B cell (primary cell): ENCODE measurements at regions not wholly inside any gene's neighbourhood (a gene's known extent, or its start where the extent isn't known, plus 50 kb on each side); places are given as distances from the start of the nearest gene placed in this dataset.

Experiments
- ATAC-seq: fragments of 200-7000 bp; cut with Tn5 transposase; one replicate; pipeline ENCODE4 v1.10.0; 2021; ENCODE audit warnings: low read depth, mild to moderate bottlenecking, moderate number of reproducible peaks, moderate library complexity
- CTCF ChIA-PET: fragments of 350-600 bp; sonication (Branson Sonifier 250); formaldehyde crosslinking; loops from one replicate; lab custom pipeline; 2021; ENCODE audit warnings: antibody characterized with exemption, inconsistent platforms; lab: Charles Lee
- POLR2A ChIA-PET: fragments of 350-600 bp; sonication (Branson Sonifier 250); formaldehyde crosslinking; loops from one replicate; lab custom pipeline; 2021; ENCODE audit warnings: antibody characterized with exemption; lab: Charles Lee
- DNase-seq: peaks from one replicate; pipeline ENCODE4 v3.0.0; 2013
- H2AFZ ChIP-seq: 2 replicates; pipeline ENCODE4 v1.6.1; 2012; ENCODE audit warnings: mild to moderate bottlenecking, low read depth, low read length; ENCODE audit not compliant: insufficient read depth, poor library complexity, severe bottlenecking
- H3K27ac ChIP-seq, 2 donors: 1 replicate in 1 of 2; 2 replicates in 1 of 2; pipeline ENCODE4 v1.5.1; 2012 to 2013; ENCODE audit warnings: low read length in 2 of 2, mild to moderate bottlenecking in 2 of 2, moderate library complexity in 1 of 2
- H3K27me3 ChIP-seq, 4 experiments: fragments of 200-600 bp in 1 of 4; sonication (generic) in 1 of 4; replicated peaks in 1 of 4; 1 replicate in 2 of 4; 2 replicates in 2 of 4; pipeline versions ENCODE4 v1.6.1 to v1.7.0; 2013 to 2016; ENCODE audit warnings: low read length in 3 of 4, mild to moderate bottlenecking in 2 of 4, mixed read lengths in 1 of 4, moderate library complexity in 1 of 4; ENCODE audit not compliant: insufficient read depth in 4 of 4, control insufficient read depth in 3 of 4; ENCODE audit errors: control extremely low read depth in 1 of 4
- H3K36me3 ChIP-seq, 2 experiments: replicated peaks in 1 of 2; 1 replicate in 1 of 2; 2 replicates in 1 of 2; pipeline versions ENCODE4 v1.6.1 to v1.7.1; 2013; ENCODE audit warnings: low read length in 1 of 2; ENCODE audit not compliant: insufficient read depth in 2 of 2, control insufficient read depth in 1 of 2; ENCODE audit errors: control extremely low read depth in 1 of 2, extremely low read depth in 1 of 2
- H3K4me1 ChIP-seq, 2 donors: fragments of 200-600 bp in 1 of 2; sonication (generic) in 1 of 2; 1 replicate in 1 of 2; 2 replicates in 1 of 2; pipeline versions ENCODE4 v1.5.1 to v1.6.1; 2013 to 2017; ENCODE audit warnings: low read length in 2 of 2; ENCODE audit not compliant: control insufficient read depth in 2 of 2, insufficient read depth in 2 of 2
- H3K4me2 ChIP-seq: replicated peaks from 2 replicates; pipeline ENCODE3; 2012; ENCODE audit warnings: mild to moderate bottlenecking, low read depth, low read length; ENCODE audit not compliant: poor library complexity, severe bottlenecking
- H3K4me3 ChIP-seq, 5 experiments: fragments of 200-600 bp in 1 of 5; sonication (generic) in 1 of 5; 1 replicate in 3 of 5; 2 replicates in 2 of 5; pipeline versions ENCODE4 v1.5.1 to v1.7.0; 2011 to 2016; ENCODE audit warnings: low read length in 4 of 5, mild to moderate bottlenecking in 4 of 5, low read depth in 2 of 5, control low read depth in 1 of 5, moderate library complexity in 1 of 5; ENCODE audit not compliant: insufficient read depth in 1 of 5; ENCODE audit errors: control extremely low read depth in 1 of 5, extremely low read depth in 1 of 5
- H3K79me2 ChIP-seq: fragments of 200-600 bp; sonication (generic); one replicate; pipeline ENCODE4 v1.6.0; 2016; ENCODE audit warnings: low read length; ENCODE audit not compliant: control insufficient read depth, insufficient read depth
- H3K9ac ChIP-seq: fragments of 200-600 bp; sonication (generic); 2 replicates; pipeline ENCODE4 v1.6.1; 2017; ENCODE audit warnings: mild to moderate bottlenecking, low read length, moderate library complexity
- H3K9me3 ChIP-seq, 3 donors: one replicate each; pipeline versions ENCODE4 v1.6.1 to v1.7.1; 2013; ENCODE audit warnings: low read length in 2 of 3; ENCODE audit not compliant: control insufficient read depth in 2 of 3, insufficient read depth in 1 of 3; ENCODE audit errors: control extremely low read depth in 1 of 3
- H4K20me1 ChIP-seq: 2 replicates; pipeline ENCODE4 v1.6.0; 2012; ENCODE audit warnings: mild to moderate bottlenecking, low read length; ENCODE audit not compliant: insufficient read depth, control insufficient read depth, poor library complexity, severe bottlenecking
- H3K27ac Mint-ChIP-seq: one replicate; pipeline ENCODE4 v1.8.0; 2021; ENCODE audit warnings: mixed read lengths
- H3K27me3 Mint-ChIP-seq: one replicate; pipeline ENCODE4 v1.8.0; 2021; ENCODE audit warnings: mixed read lengths
- H3K4me1 Mint-ChIP-seq: one replicate; pipeline ENCODE4 v1.8.0; 2021; ENCODE audit warnings: mixed read lengths
- H3K4me3 Mint-ChIP-seq: one replicate; pipeline ENCODE4 v1.8.0; 2021; ENCODE audit warnings: mixed read lengths
- H3K9me3 Mint-ChIP-seq: one replicate; pipeline ENCODE4 v1.8.0; 2022; ENCODE audit warnings: mixed read lengths; ENCODE audit not compliant: insufficient read depth
- EZH2 ChIP-seq: IDR thresholded peaks from 2 replicates; pipeline ENCODE4 v1.6.1; 2012; ENCODE audit warnings: borderline replicate concordance, low read depth, mild to moderate bottlenecking, moderate library complexity, low read length; ENCODE audit not compliant: insufficient read depth, poor library complexity, severe bottlenecking
- WGBS: methylation state at CpG from one replicate; pipeline ENCODE4 v1.1.5; 2013; ENCODE audit warnings: missing lambda C conversion rate; ENCODE audit not compliant: insufficient coverage; 5-methylcytosine and 5-hydroxymethylcytosine counted together
- intact Hi-C: fragments of 100-400 bp; cut with micrococcal nuclease; formaldehyde crosslinking; loops from one replicate; pipeline ENCODE4 v1.10.0; 2022
- TF ChIP-seq, protein P1 (sequence below): fragments of 200-600 bp; IDR thresholded peaks from one replicate; pipeline ENCODE4 v1.8.0; 2022; ENCODE audit warnings: antibody characterized with exemption, mild to moderate bottlenecking

DNA sequence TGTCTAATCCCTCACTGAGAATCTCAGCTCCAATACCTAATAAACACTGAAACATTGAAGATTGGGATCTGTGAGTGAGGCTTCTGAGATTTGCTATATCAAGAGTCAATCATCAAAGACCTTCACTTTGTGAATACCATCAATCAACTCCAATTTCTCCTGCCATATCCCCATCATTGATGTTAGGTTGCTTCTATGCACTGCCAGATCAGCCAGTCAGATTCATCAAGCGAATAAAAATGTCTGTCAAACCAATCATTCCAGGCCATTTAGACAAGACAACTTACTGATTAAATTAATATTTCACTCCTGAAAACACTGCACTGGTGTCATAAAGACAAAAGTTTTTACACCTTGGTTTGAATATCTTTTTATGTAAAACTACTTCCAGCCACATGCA lies 1295.5 kb upstream of the LRRTM1 start:
- H3K4me3 Mint-ChIP-seq, result no peak overlapping the region
- Histone ChIP-seq H3K27ac (no peak overlapping the region), H2AFZ (no peak overlapping the region), H3K36me3 (no peaks in the 10 kb centered on the region), H3K79me2 (no peaks in the 10 kb centered on the region), H3K4me1 (no peaks in the 10 kb centered on the region), H4K20me1 (no peaks in the 10 kb centered on the region), H3K9ac (no peak overlapping the region), H3K4me3 (no peak overlapping the region), H3K27me3 (no peaks in the 10 kb centered on the region), H3K9me3 (no peaks in the 10 kb centered on the region), H3K4me2 (no peak overlapping the region)
- POLR2A ChIA-PET, result no interaction called here
- ATAC-seq (no peak), DNase-seq (no peak)
- peaks cover 5% of the 10 kb centered on the region for H3K9me3 Mint-ChIP-seq
- WGBS, result 67% methylated on average over 1 of the region's 1 CpG
- no peak overlapping the region for H3K27ac Mint-ChIP-seq
- TF ChIP-seq, protein P1, sequence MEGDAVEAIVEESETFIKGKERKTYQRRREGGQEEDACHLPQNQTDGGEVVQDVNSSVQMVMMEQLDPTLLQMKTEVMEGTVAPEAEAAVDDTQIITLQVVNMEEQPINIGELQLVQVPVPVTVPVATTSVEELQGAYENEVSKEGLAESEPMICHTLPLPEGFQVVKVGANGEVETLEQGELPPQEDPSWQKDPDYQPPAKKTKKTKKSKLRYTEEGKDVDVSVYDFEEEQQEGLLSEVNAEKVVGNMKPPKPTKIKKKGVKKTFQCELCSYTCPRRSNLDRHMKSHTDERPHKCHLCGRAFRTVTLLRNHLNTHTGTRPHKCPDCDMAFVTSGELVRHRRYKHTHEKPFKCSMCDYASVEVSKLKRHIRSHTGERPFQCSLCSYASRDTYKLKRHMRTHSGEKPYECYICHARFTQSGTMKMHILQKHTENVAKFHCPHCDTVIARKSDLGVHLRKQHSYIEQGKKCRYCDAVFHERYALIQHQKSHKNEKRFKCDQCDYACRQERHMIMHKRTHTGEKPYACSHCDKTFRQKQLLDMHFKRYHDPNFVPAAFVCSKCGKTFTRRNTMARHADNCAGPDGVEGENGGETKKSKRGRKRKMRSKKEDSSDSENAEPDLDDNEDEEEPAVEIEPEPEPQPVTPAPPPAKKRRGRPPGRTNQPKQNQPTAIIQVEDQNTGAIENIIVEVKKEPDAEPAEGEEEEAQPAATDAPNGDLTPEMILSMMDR, result no peak
- TF ChIP-seq EZH2, result no peak
- CTCF ChIA-PET, result no interaction called here
- intact Hi-C loops, result no loop called here
- H3K4me1 Mint-ChIP-seq, result no peaks in the 10 kb centered on the region
- no peaks in the 10 kb centered on the region for H3K27me3 Mint-ChIP-seq

DNA sequence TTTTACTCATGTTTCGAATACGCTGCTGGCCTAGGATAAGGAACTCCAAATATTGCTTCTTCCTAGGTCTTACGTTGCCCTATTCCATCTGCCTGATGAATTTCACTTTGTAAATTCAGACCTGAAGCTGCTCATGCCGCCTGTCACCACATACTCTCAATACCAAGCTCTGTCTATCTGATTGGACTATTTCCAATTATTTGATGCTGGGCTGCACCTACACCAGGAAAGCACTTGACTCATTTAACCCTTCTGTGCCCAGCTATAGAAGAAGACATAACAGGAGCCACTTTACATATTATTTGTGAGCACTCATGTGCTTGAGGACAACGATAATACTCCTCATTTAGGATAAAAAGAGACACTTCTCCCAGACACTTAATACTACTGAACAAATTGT lies 1293.9 kb upstream of the LRRTM1 start:
- H3K9me3 ChIP-seq, result no peaks in the 10 kb centered on the region
- intact Hi-C loops, result no loop called here
- ATAC-seq, result no peak
- H3K79me2 ChIP-seq, result no peaks in the 10 kb centered on the region
- TF ChIP-seq, protein P1, result no peak
- TF ChIP-seq EZH2, result no peak
- Mint-ChIP-seq H3K27ac (no peak overlapping the region), H3K27me3 (no peaks in the 10 kb centered on the region), H3K9me3 (peaks cover 5% of the 10 kb centered on the region), H3K4me1 (no peaks in the 10 kb centered on the region), H3K4me3 (no peak overlapping the region)
- no peaks in the 10 kb centered on the region for H3K36me3 ChIP-seq
- no peak overlapping the region for H2AFZ ChIP-seq
- no peak overlapping the region for H3K4me3 ChIP-seq
- no peaks in the 10 kb centered on the region for H3K27me3 ChIP-seq
- 83% methylated on average over 4 of the region's 5 CpGs for WGBS
- POLR2A ChIA-PET, result no interaction called here
- H3K27ac ChIP-seq, result no peak overlapping the region
- H4K20me1 ChIP-seq, result no peaks in the 10 kb centered on the region
- H3K4me1 ChIP-seq, result no peaks in the 10 kb centered on the region
- DNase-seq, result no peak
- CTCF ChIA-PET, result no interaction called here
- H3K4me2 ChIP-seq, result no peak overlapping the region
- no peak overlapping the region for H3K9ac ChIP-seq
